ENCODE measurements at regions not wholly inside any gene's neighbourhood (a gene's known extent, or its start where the extent isn't known, plus 50 kb on each side); places are given as distances from the start of the nearest gene placed in this dataset.

GRCh38 chrX:11996810-11997209, 141.5 kb upstream of the FRMPD4 start:
- no peak for TF ChIP-seq MAX (IDR thresholded peaks at IDR 0.05)
- TF ChIP-seq CREB1 (IDR thresholded peaks at IDR 0.05; ENCODE audit: low read depth), result no peak
- TF ChIP-seq EP300 (IDR thresholded peaks at IDR 0.05; ENCODE audit: borderline replicate concordance), result no peak
- TF ChIP-seq TAF1 (IDR thresholded peaks at IDR 0.05; ENCODE audit: low read depth), result no peak
- TF ChIP-seq ZBTB7A (IDR thresholded peaks at IDR 0.05; ENCODE audit: low read depth), result no peak
- no peak for TF ChIP-seq RAD21 (IDR thresholded peaks at IDR 0.05; ENCODE audit: low read depth)

Data from Ishikawa (cell line).